Activated T-helper 17 cell treated with anti-CD3 and anti-CD28 coated beads, Interleukin-2, amount 50 U/mL, for 72 hours (primary cell): ENCODE measurements at regions not wholly inside any gene's neighbourhood (a gene's known extent, or its start where the extent isn't known, plus 50 kb on each side); places are given as distances from the start of the nearest gene placed in this dataset.

Experiments used
- ATAC-seq: fragments of 150-1000 bp; cut with Tn5 transposase; replicated peaks from 2 replicates; pipeline ENCODE4 v1.10.0; 2021; ENCODE audit warnings: mild to moderate bottlenecking, moderate library complexity
- H3K27ac Mint-ChIP-seq: one replicate; pipeline ENCODE4 v1.8.0; 2022; ENCODE audit warnings: mixed read lengths
- H3K27me3 Mint-ChIP-seq: one replicate; pipeline ENCODE4 v1.8.0; 2022; ENCODE audit warnings: mixed read lengths
- H3K36me3 Mint-ChIP-seq: one replicate; pipeline ENCODE4 v1.8.0; 2022; ENCODE audit warnings: low read depth, mild to moderate bottlenecking, mixed read lengths
- H3K4me1 Mint-ChIP-seq: one replicate; pipeline ENCODE4 v1.8.0; 2022; ENCODE audit warnings: mixed read lengths
- H3K4me3 Mint-ChIP-seq: one replicate; pipeline ENCODE4 v1.8.0; 2022; ENCODE audit warnings: mild to moderate bottlenecking, mixed read lengths
- H3K9me3 Mint-ChIP-seq: one replicate; pipeline ENCODE4 v1.8.0; 2022; ENCODE audit warnings: mixed read lengths

DNA sequence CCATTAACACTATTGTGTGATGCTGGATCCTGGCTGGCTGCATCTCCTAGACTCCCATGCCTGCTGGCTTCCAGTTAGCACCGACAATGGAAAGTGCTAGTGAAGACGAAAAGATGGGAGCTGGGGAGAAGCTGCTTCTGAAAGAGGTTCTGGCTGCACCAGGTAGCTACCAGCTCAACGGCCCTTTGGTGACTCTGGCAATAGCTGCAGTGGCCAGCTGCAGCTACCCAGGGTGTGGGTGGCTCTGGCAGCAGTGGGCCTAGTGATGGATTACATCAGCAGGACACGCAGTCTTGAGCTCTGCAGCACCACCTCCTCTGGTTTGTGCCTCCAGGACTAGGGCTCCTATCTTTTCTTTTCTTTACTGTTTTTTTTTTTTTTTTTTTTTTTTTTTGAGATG lies 662.6 kb downstream of the MATN1 start:
- Mint-ChIP-seq H3K27me3 (peaks cover 11% of the 10 kb centered on the region), H3K4me1 (no peaks in the 10 kb centered on the region), H3K4me3 (no peak overlapping the region), H3K9me3 (no peaks in the 10 kb centered on the region), H3K36me3 (no peaks in the 10 kb centered on the region), H3K27ac (no peak overlapping the region)
- no peak for ATAC-seq

DNA sequence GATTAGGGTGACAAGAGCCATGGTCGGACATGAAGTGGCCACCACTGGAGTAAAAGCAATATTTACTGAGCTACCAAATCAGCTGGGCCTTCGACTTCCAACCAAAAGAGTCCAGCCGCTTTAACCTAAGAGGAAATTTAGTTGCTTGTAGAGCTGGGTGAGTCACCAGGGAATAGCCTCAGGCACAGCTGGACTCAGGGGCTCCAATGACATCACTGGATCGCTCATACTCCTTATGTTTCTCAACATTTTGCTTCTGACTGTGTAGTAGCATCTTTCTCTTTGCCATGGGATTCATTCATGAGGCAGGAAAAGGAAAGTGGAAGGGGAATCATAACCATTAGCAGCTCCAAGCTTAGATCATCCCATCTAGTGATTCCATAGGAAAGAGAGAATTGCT lies 664.4 kb downstream of the MATN1 start:
- Mint-ChIP-seq H3K27ac (no peak overlapping the region), H3K4me1 (no peaks in the 10 kb centered on the region), H3K36me3 (no peaks in the 10 kb centered on the region), H3K4me3 (no peak overlapping the region), H3K27me3 (peaks cover 15% of the 10 kb centered on the region), H3K9me3 (no peaks in the 10 kb centered on the region)
- no peak for ATAC-seq

DNA sequence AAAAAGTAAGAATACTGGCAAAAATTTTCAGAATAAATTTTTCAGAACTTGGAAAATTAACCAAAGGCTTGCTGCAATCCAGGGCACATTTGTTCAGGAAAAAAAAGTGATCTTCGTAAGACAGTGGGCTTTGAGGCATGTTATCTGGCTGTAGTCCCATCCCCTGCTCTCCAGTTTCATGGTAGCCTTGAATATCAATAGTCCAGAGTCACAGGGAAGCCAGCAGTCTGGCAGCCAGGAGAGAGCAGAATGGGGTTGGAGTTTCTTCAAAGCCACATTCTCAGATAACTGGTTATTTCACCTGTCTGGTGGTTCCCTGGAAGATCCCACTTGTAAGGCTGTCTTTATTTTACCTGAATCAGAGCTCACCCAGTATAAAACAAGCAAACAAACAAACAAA lies 669.3 kb downstream of the MATN1 start:
- H3K4me1 Mint-ChIP-seq = no peaks in the 10 kb centered on the region
- H3K36me3 Mint-ChIP-seq = no peaks in the 10 kb centered on the region
- H3K27ac Mint-ChIP-seq = no peak overlapping the region
- H3K4me3 Mint-ChIP-seq = no peak overlapping the region
- no peak for ATAC-seq
- H3K27me3 Mint-ChIP-seq = peaks cover 38% of the 10 kb centered on the region
- no peaks in the 10 kb centered on the region for H3K9me3 Mint-ChIP-seq

DNA sequence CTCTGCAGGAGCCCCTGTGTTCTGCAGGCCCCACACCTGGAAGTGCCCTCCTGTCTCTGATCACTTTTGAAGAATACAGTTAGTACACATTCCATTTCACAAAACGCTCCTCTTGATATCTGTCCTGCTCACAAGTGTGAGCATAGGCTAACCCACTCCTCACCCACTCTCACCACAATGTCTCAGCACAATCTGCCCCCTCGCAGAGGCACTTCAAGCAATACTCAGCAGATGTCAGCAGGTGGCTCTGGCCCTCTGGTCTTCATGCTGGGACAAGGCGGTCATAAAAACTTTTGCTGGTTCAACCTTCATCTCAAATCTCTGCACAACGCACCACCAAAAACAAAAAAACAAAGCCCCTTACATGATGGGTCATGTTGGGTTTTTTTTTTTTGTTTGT lies 671.2 kb downstream of the MATN1 start:
- Mint-ChIP-seq H3K27me3 (peaks cover 31% of the 10 kb centered on the region), H3K4me1 (no peaks in the 10 kb centered on the region), H3K27ac (no peak overlapping the region), H3K4me3 (no peak overlapping the region), H3K36me3 (no peaks in the 10 kb centered on the region), H3K9me3 (no peaks in the 10 kb centered on the region)
- ATAC-seq = no peak

DNA sequence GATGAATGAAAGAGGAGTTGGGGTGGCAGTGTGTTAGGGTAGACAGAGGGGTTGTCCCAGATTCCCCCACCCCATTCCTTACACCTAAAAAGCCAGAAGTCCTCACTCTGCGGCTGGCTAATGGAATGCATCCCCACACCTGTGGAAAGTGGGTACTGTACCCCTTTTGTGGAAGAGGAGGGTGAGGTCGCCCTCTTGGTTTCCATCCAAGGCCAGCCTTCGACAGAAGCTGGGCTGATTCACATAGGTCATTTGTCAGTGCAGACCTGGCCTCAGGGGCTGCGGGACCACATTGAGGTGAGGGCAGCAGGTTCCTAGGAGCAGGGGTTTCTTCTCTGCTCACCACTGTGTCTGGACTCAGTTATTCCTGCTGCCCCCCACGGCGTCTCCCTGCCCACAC lies 671.6 kb downstream of the MATN1 start:
- no peak overlapping the region for H3K4me3 Mint-ChIP-seq
- H3K9me3 Mint-ChIP-seq = no peaks in the 10 kb centered on the region
- no peak for ATAC-seq
- no peaks in the 10 kb centered on the region for H3K4me1 Mint-ChIP-seq
- no peak overlapping the region for H3K27ac Mint-ChIP-seq
- no peaks in the 10 kb centered on the region for H3K36me3 Mint-ChIP-seq
- peaks cover 30% of the 10 kb centered on the region for H3K27me3 Mint-ChIP-seq

DNA sequence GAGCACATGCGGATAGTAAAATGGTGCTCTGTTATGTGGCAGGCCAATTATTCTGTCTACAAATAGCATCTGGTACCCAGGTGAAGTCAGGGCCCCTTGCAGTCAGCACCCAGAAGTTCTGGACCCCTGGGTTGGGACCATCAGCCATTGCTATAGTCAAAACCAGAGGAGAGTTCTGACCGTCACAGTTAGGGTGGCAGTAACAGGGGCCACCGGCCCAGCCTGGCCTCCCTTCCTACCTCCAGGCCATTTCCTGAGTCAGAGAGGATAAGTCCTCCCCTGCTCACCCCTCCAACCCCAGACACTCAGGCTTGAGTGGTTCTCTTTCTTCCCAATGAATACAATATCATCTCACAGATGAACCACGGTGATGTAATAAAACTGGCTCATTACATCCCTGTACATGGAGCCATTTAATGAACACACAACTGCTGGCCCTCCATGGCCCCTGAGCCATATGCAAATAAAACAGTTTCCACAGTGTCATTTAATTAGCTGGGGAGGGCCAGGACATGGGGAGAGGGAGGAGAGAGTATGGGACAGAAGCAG lies 673.6 kb downstream of the MATN1 start:
- no peaks in the 10 kb centered on the region for H3K36me3 Mint-ChIP-seq
- no peaks in the 10 kb centered on the region for H3K4me1 Mint-ChIP-seq
- H3K27me3 Mint-ChIP-seq = peaks cover 23% of the 10 kb centered on the region
- no peaks in the 10 kb centered on the region for H3K9me3 Mint-ChIP-seq
- no peak for ATAC-seq
- H3K27ac Mint-ChIP-seq = no peak overlapping the region
- no peak overlapping the region for H3K4me3 Mint-ChIP-seq

DNA sequence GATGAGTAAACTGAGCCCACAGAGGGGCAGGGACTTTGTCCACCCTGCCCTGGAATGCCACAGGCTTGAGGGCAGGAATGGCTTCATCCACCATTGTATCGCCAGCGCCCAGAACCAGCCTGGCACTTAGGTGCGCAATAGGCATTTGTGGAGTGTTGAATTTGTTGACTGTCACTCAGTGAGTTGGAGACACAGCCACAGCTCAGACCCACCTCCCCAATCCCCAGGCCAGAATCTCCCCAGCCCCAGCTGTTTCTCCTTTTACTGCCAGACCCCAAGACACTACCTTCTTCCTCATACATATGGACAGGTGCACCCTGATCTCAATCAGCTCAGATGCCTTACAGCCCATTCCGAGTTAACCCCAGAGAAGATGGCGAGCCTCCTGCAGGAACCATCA lies 674.5 kb downstream of the MATN1 start:
- Mint-ChIP-seq H3K4me1 (no peaks in the 10 kb centered on the region), H3K9me3 (no peaks in the 10 kb centered on the region), H3K27ac (no peak overlapping the region), H3K36me3 (no peaks in the 10 kb centered on the region), H3K4me3 (no peak overlapping the region), H3K27me3 (peaks cover 23% of the 10 kb centered on the region)
- ATAC-seq = no peak

DNA sequence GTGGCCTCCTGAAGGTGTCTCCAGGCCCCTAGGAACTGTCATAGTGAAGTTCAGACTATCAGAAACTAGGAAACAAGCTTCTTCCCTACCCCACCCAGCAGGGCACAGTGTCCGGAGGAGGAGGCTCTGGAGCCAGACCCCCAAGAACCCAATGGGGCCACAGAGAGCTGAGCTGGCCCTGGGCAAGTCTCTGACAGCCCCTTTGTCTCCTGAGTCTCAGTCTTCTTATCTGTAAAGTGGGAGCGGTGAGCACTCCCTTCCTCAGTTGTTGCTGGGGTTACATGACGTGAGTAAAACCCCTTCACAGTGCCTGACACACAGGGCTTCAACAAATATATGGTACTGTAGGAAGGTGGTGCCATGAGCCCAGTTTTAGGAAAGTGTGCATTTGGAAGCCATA lies 675.8 kb downstream of the MATN1 start:
- ATAC-seq = no peak
- Mint-ChIP-seq H3K9me3 (no peaks in the 10 kb centered on the region), H3K4me3 (no peak overlapping the region), H3K4me1 (no peaks in the 10 kb centered on the region), H3K36me3 (no peaks in the 10 kb centered on the region), H3K27ac (no peak overlapping the region), H3K27me3 (peaks cover 10% of the 10 kb centered on the region)

DNA sequence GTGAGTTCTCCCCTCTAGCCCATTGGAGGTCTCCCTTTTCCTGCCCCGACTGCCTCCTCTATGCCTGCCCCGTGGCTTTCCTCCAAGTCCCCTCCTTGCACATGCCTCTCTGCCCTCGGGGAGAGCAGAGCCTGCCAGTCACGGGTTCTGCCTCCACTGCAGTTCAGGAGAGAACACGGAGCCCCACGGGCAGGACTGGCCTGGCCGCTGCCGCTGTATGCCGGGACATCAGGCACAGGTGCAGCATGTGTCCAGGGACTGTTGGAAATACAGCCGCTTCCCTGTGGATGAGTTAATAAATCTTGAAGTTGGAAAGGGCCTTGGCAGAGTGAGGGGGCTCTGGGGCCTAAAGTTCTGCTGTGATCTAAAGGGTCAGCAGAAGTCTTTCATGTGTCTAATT lies 676.6 kb downstream of the MATN1 start:
- Mint-ChIP-seq H3K4me1 (no peaks in the 10 kb centered on the region), H3K9me3 (no peaks in the 10 kb centered on the region), H3K36me3 (no peaks in the 10 kb centered on the region), H3K27me3 (peaks cover 6% of the 10 kb centered on the region), H3K27ac (no peak overlapping the region), H3K4me3 (no peak overlapping the region)
- no peak for ATAC-seq

DNA sequence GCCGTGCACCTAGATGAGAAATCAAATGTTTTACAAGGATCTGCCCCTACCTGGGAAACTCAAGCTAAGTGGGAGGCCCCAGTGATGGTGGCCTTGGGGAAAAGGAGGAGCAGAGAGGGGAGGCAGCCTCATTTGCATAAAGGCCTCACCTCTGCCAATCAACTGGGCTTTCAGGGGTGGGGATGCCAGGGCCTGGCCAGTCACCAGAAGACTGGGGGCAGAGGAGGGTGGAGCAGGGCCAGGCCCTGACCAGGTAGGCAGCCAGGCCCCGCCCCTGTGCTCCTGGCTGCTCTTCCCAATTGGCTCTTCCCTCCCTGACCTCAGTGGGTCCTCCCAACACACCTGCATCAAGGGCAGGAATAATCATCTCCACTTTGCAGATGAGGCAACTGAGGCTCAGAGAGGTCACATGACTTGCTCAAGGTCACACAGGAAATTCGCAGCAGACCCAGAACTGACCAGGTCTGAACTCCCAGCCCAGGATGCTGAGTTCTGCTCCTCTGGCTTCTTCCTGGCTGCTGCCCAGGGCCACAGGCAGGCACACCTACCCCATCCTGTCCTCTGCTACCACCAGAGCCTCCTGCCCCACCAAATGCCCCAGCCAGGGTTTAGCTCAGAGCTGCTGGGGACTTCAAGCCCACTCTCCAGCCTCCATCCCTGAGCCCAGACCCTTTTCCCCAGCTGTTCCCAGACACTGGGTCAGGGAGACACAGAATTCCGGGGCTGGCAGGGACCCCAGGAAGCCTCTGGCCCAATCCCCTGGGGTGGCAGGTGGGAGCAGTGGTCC lies 677.9 kb downstream of the MATN1 start:
- no peaks in the 10 kb centered on the region for H3K36me3 Mint-ChIP-seq
- H3K9me3 Mint-ChIP-seq = no peaks in the 10 kb centered on the region
- no peak overlapping the region for H3K4me3 Mint-ChIP-seq
- ATAC-seq = no peak
- H3K4me1 Mint-ChIP-seq = no peaks in the 10 kb centered on the region
- H3K27ac Mint-ChIP-seq = no peak overlapping the region
- H3K27me3 Mint-ChIP-seq = no peaks in the 10 kb centered on the region

DNA sequence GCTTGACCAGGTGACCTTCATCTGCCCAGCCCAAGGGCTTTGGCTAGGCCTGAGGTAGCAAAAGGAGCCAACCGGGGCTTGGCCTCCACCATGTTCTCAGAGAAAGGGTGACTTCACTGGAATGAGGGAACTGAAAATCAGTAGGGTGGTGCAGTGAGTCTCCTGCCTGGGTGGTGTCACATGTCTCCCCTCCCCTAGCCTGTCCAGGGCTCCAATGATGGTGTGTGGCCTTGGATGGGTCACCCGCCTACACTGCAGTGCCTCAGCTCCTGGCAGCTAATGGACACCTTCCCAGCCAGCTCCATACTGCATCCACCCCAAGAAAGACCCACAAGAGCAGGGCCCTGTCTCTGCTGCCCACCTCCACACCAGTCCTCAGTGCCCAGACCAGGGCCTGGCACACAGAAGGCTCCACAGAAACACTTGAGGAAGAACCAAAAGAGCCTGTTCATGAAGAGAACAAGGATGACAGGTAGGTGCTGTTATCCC lies 678.7 kb downstream of the MATN1 start:
- Mint-ChIP-seq H3K27me3 (peaks cover 5% of the 10 kb centered on the region), H3K9me3 (no peaks in the 10 kb centered on the region), H3K4me1 (no peaks in the 10 kb centered on the region), H3K36me3 (no peaks in the 10 kb centered on the region), H3K27ac (no peak overlapping the region), H3K4me3 (no peak overlapping the region)
- no peak for ATAC-seq

DNA sequence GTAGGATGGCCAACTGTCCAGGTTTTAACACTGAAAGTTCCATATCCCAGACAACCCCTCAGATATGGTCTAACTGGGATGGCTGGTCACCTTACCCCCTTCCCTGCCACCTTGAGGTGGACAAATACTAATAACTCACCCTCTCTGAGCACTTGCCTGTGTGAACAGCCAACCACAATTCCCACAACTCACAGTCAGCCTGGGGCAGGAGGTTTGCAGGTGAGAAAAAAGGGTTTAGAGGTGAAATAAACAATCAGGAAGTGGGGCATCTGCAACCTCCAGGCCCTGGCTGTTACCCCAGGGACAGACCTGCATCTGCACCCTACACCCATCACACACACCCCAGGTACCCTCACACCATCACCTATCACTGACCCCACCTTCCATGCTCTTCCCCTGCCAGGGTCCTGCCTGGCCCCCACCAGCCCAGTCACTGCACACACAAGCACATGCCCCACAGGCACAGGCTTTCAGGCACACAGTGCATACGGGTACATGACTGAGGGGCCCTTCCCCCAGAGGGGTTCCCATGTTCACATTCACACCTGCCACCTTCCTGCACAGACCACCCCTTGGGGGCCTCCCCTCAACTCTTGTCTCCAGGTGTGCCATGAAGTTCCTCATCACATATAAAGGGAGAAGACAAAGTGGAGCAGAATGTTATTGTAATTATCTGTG lies 679.5 kb downstream of the MATN1 start:
- Mint-ChIP-seq H3K27ac (no peak overlapping the region), H3K9me3 (no peaks in the 10 kb centered on the region), H3K4me1 (no peaks in the 10 kb centered on the region), H3K27me3 (peaks cover 8% of the 10 kb centered on the region), H3K4me3 (no peak overlapping the region), H3K36me3 (no peaks in the 10 kb centered on the region)
- no peak for ATAC-seq

DNA sequence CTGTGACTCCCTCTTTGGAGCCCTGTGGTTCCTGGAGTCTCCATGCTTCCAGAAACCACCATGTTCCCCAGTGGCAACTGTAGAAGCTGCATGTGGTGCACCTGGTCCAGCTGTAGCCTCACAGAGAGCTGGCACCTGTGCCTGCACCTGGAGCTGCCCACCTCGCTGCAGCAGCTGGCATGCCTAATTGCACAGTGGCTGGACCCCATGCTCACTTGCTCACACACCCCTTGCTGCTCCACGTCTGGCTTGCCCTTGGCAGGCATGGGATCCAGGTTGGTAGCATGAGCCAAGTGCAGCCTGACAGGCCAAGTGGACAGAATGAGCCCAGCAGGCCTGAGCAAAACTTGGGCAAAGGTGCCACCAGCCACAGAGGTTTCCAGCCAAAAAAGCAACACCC lies 680.1 kb downstream of the MATN1 start:
- ATAC-seq = no peak
- H3K27ac Mint-ChIP-seq = no peak overlapping the region
- H3K36me3 Mint-ChIP-seq = no peaks in the 10 kb centered on the region
- H3K4me1 Mint-ChIP-seq = no peaks in the 10 kb centered on the region
- no peak overlapping the region for H3K4me3 Mint-ChIP-seq
- H3K9me3 Mint-ChIP-seq = no peaks in the 10 kb centered on the region
- H3K27me3 Mint-ChIP-seq = peaks cover 11% of the 10 kb centered on the region

DNA sequence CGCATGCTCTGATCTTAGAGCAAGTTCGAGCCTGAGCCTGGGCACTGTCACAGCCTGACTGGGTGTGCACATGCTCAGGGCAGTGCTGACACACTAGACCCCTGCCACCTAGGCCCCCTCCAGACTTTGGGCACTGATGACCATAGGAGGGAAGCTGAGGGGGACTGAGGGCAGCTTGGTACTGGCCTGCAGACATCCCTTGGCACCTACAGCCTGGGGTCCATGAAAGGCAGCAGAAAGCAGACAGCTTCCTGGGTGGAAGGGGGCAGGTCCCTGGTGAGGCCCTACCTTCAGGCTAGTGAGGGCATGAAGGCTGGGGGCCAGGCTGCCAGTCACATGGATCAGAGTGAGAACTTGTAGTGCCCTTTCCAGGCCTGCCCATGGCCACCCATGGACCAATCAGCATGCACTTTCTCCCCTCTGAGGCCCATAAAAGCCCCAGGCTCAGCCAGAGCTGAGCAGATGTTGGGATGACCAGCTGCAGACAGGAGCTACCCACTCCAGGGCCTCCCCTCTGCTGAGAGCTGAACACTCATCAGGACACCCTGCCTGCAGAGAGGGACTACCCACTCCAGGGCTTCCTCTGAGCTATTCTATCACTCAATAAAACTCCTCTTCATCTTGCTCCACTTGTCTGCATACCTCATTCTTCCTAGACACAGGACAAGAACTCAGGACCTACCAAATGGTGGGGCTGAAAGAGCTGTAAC lies 680.8 kb downstream of the MATN1 start:
- H3K27me3 Mint-ChIP-seq = peaks cover 11% of the 10 kb centered on the region
- H3K27ac Mint-ChIP-seq = no peak overlapping the region
- no peaks in the 10 kb centered on the region for H3K36me3 Mint-ChIP-seq
- no peak overlapping the region for H3K4me3 Mint-ChIP-seq
- no peak for ATAC-seq
- no peaks in the 10 kb centered on the region for H3K4me1 Mint-ChIP-seq
- H3K9me3 Mint-ChIP-seq = no peaks in the 10 kb centered on the region
